Islet of Langerhans (tissue), 1 donor: ENCODE measurements at regions not wholly inside any gene's neighbourhood (a gene's known extent, or its start where the extent isn't known, plus 50 kb on each side); places are given as distances from the start of the nearest gene placed in this dataset.
"Not testable (repeated sequence)": the region's sequence is repeated elsewhere in the genome, so short reads cannot be mapped to it uniquely, and the experiment has no call there.

Experiments used
- FAIRE-seq: peaks from one replicate; lab custom pipeline; 2011; peaks lifted over from hg19 to GRCh38; lab: Jason Lieb, UNC

DNA sequence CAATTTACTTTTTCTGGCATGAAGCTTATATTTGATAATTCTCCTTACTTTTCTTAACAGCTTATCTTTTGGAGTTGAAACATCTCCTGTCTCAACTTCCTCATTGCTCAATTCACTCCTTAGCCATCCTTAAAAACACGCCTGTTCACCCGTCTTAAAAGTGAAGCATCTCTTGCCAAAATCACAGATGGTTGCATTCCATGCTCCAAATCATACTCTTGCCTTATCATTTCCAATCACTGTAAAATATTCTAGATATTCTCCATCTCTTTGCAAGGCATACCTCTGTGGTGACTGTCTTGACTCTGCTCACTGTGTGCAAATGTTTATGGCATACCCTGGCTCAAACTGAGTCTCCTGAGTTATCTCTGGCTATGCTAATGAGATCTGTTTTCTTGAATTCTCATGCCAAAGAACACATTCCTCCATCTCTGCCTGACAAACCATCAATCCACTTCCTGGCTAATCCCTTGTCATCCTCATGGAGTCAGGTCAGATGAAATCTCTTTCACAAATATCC, 1393.3 kb downstream of the CDY2B start:
- FAIRE-seq, result no peak

DNA sequence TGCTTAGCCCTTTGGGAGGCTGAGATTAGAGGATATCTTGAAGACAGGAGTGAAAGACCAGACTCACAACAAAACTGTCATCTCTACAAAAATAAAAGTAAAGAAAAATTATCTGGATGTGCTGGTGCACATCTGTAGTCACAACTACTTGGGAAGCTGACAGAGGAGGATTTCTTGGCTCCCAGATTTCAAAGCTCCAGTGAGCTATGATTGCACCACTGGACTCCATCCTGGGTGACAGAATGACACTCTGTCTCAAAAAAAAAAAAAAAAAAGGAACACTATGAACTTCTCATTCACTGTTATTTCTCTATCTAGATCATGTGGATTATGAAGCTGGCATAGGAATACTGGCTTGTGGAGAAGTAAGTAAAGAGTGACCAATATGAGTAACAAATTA, 1400.0 kb downstream of the CDY2B start:
- FAIRE-seq, result no peak

DNA sequence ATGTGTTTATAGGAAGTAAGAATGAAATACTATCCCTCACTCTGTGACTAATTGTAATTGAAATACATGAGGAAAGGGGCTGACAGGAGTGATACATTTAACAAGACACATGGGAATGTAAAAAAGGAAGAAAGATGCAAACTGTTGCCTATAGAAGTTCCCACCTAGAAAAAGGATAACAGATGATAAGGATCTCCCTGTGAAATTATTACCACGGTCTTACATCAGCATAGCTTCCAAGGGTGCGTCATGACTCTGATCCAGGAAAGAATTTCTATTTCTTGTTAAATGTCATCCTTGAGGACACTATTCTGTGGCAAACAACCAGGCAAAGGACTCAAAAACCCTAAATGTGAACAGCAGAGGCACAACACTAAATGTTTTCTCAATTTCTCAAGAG, 1406.0 kb downstream of the CDY2B start:
- no peak for FAIRE-seq

DNA sequence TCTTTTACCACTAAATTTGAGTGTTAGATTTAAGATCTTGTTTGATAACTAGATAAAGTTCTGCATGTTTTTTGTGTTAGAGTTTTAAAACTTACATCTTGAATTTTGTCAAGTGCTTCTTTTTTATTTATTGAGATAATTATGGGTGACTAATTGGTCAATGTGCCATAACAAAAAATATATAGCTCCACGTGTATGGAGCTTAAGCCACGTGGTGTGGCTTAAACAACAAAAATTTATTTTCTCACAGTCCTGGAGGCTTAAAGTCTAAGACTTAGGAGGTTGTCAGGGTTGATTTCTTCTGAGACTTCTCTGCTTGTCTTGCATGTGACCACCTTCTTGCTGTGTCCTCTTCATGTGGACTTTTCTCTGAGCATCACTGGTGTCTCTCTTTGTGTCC, 1425.2 kb downstream of the CDY2B start:
- FAIRE-seq, result no peak

DNA sequence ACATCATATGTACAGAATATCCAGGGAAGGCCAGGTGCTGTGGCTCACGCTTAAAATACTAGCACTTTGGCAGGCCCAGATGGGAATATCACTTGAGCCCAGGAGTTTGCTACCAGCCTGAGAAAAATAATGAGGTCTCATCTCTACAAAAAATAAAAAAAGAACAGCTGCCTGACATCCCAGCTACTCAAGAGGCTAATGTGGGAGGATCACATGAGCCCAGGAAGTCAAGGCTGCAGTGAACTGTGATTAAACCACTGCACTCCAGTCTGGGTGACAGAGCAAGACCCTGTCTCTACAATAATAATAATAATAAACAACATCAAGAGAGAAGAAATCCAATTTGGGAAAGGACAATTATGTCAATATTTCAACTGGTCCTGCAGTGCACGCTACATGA, 1433.9 kb downstream of the CDY2B start:
- no peak for FAIRE-seq

- peak; percentile 5 for FAIRE-seq
Observed at GRCh38 chrY:16409206-16409923, 1470.7 kb downstream of the CDY2B start.

- not testable (repeated sequence) for FAIRE-seq
Observed at GRCh38 chrY:16379458-16379857, 1500.6 kb downstream of the CDY2B start.

DNA sequence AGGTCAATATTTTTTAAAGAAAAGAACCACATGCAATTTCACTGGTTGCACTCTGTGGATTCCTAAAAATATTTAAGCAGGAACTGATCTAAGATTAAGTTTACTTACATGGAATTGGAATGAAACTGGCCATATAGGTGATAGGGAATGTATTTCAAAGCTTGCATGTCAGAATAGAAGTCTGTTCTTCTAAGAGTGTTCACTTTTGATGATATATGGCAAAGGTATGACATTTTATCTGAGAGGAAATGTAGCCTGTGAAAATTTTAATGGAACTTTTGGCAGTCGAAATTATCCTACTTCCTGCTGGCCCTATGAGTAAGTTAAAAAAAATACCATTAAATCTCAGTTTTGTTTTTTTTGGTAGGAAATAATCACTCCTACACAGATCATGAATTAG, 1538.4 kb downstream of the CDY2B start:
- peak; percentile 17 for FAIRE-seq

DNA sequence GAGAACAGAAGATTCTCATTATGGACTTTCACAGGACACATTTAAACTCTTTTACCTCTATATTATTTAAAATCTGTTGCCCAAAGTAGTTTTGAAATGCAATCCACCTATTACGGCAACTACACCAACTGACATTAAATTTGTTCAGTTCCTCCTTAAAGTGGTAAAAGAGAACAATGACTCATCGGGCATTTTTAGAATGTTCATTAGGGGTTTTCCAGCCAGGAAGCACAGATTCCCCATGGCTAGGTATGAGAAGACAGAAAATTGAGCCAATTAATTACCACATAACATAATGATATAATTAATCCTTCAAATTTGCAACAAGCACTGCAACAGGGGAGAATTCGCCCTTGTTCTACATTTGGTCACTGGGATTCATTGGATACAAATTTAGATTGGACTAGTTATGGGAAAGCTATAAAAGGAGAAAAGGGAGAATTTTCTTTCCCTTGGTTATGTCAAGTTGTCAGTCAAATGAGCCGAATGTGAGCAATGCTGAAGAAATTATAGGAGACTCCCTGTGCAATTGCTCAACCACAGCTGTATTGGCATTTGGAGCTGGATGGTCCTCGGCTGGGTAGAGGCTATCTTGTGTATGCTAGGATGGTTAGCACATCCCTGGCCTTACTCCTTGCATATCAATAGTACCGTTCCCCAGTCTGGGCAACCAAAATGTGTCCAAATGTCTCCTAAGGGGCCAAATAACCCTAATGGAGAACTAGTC, 1549.8 kb downstream of the CDY2B start:
- peak; percentile 27 for FAIRE-seq

- peak; percentile 72 for FAIRE-seq
Observed at GRCh38 chrY:16329135-16329820, 1550.7 kb downstream of the CDY2B start.
